ENCODE measurements at regions not wholly inside any gene's neighbourhood (a gene's known extent, or its start where the extent isn't known, plus 50 kb on each side); places are given as distances from the start of the nearest gene placed in this dataset.

DNA sequence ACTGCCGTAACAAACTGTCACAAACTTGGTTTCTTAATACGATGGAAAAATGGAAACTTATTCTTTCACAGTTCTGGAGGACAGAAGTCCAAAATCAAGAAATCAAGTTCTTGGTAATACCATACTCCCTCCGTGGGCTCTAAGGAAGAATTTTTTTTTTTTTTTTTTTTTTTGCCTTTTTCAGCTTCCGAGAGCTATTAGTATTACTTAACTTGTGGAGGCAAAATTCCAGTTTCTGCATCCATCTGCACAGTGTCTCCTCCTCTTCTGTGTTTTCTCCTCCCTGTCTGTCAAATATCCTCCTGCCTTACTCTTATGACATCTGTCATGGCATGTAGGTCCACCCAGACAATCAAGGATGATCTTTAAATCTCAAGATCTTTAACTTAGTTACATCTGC, 426.6 kb downstream of the SPRY1 start:
- no peak overlapping the region for H3K27ac ChIP-seq
- H3K27me3 ChIP-seq (ENCODE audit: low read depth), result no peaks in the 10 kb centered on the region
- H3K4me3 ChIP-seq, result no peak overlapping the region
- TF ChIP-seq, protein P1, sequence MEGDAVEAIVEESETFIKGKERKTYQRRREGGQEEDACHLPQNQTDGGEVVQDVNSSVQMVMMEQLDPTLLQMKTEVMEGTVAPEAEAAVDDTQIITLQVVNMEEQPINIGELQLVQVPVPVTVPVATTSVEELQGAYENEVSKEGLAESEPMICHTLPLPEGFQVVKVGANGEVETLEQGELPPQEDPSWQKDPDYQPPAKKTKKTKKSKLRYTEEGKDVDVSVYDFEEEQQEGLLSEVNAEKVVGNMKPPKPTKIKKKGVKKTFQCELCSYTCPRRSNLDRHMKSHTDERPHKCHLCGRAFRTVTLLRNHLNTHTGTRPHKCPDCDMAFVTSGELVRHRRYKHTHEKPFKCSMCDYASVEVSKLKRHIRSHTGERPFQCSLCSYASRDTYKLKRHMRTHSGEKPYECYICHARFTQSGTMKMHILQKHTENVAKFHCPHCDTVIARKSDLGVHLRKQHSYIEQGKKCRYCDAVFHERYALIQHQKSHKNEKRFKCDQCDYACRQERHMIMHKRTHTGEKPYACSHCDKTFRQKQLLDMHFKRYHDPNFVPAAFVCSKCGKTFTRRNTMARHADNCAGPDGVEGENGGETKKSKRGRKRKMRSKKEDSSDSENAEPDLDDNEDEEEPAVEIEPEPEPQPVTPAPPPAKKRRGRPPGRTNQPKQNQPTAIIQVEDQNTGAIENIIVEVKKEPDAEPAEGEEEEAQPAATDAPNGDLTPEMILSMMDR (IDR thresholded peaks at IDR 0.05), result no peak
- H3K36me3 ChIP-seq, result no peaks in the 10 kb centered on the region
- ATAC-seq, result no peak
- no peaks in the 10 kb centered on the region for H3K4me1 ChIP-seq
- H3K9me3 ChIP-seq, result no peaks in the 10 kb centered on the region
- no peak for DNase-seq
- intact Hi-C loops (cut with DNase I), result no loop called here

DNA sequence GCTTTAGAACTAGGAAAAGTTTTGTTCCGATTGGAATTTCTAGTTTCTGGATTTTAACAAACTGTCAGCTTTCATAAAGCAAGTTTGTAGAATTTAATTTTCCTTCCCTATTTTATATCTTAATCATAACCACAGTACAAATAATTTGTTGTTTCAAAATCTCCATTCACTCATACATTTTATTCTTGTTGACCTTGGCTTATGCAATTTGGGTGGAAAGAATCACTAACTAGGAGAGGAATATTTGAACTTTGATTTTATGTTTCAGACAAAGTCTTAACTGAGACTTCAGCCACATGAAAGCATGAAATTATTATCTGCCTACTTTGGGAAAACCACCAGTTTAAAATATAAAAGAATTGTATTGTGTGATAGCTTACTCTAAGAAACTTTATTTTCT, 427.9 kb downstream of the SPRY1 start:
- no peak for DNase-seq
- Histone ChIP-seq H3K4me1 (no peaks in the 10 kb centered on the region), H3K27ac (no peak overlapping the region), H3K27me3 (ENCODE audit: low read depth) (no peaks in the 10 kb centered on the region), H3K4me3 (no peak overlapping the region), H3K36me3 (no peaks in the 10 kb centered on the region), H3K9me3 (no peaks in the 10 kb centered on the region)
- no peak for ATAC-seq
- intact Hi-C loops (cut with DNase I), result no loop called here
- TF ChIP-seq, protein P1 (IDR thresholded peaks at IDR 0.05), result no peak

DNA sequence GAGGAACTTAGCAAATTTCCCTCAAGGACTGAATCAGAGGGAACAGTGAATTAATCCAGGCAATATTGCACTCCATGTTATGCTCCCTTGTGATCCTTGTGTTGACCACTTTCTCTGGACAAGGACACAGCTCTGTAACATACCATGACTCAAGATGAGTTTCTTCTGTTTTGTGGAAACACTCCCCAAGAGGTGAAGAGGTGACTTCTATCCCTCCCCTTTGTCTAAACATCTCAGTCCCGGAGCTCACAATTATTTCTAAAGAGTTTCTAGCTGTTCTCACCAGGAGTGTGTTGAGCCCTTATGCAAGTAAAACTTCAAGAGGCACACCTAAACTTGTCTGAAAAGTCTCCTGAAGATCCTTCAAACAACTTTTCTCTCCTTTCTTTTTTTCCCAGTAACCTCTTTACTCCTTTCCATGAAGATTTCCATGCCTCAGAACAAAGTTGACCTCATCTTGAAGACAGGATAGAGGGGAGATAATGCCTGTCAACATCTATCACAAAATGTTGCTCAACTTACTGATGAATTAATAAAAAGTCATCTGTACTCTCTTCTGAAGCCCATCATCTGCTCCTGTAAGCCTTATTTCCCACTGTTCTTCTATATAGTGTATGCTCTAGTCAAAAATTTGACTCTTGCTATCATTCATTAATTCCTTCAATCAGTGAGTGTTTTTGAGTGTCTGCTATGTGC, 429.1 kb downstream of the SPRY1 start:
- no peaks in the 10 kb centered on the region for H3K4me1 ChIP-seq
- DNase-seq (no peak), ATAC-seq (no peak)
- no peak overlapping the region for H3K27ac ChIP-seq
- intact Hi-C loops (cut with DNase I), result no loop called here
- no peak overlapping the region for H3K4me3 ChIP-seq
- TF ChIP-seq, protein P1 (IDR thresholded peaks at IDR 0.05), result no peak
- no peaks in the 10 kb centered on the region for H3K27me3 ChIP-seq (ENCODE audit: low read depth)
- no peaks in the 10 kb centered on the region for H3K9me3 ChIP-seq
- H3K36me3 ChIP-seq, result no peaks in the 10 kb centered on the region

DNA sequence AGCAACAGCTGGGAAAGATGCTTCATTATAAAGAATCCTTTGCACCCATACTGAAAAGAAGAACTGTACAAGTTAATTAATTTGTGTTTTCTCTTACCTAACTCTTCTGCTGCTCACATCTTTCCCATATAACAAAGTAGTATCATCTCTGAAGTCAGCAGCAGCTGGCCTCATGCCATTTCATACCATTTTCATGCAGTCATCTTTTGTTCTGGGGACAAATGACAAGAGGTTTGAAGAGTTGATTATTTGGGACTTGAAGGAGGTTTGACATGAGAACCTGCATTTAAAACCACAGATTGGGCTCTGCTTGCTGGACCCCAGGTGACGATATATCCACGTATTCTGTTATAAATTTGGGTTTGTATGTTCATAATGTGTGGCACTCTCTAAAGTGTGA, 430.3 kb downstream of the SPRY1 start:
- no peaks in the 10 kb centered on the region for H3K36me3 ChIP-seq
- no peak for ATAC-seq
- intact Hi-C loops (cut with DNase I), result no loop called here
- no peak for DNase-seq
- H3K4me1 ChIP-seq, result no peaks in the 10 kb centered on the region
- TF ChIP-seq, protein P1 (IDR thresholded peaks at IDR 0.05), result no peak
- no peaks in the 10 kb centered on the region for H3K27me3 ChIP-seq (ENCODE audit: low read depth)
- no peak overlapping the region for H3K27ac ChIP-seq
- H3K4me3 ChIP-seq, result no peak overlapping the region
- no peaks in the 10 kb centered on the region for H3K9me3 ChIP-seq

DNA sequence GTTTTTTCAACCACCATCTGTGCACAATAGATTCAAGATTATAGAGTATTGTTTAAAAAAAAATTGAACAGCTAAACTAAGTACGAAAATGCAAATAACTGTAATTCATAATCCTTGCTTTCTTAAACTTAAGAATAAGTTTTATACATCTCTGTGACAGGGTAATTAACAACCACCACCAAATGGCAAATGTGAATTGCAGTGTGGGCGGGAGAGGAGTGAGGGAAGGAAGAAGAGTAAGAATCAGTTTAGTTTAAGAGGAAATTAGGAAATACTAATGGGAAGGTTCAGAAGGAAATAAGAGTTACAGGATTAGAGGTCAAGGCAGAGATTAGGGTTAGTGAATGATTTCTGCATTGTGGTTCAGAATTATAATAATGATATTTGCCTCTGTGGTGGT, 430.9 kb downstream of the SPRY1 start:
- TF ChIP-seq, protein P1 (IDR thresholded peaks at IDR 0.05), result no peak
- Histone ChIP-seq H3K36me3 (no peaks in the 10 kb centered on the region), H3K4me3 (no peak overlapping the region), H3K9me3 (no peaks in the 10 kb centered on the region), H3K27me3 (ENCODE audit: low read depth) (no peaks in the 10 kb centered on the region), H3K4me1 (no peaks in the 10 kb centered on the region), H3K27ac (no peak overlapping the region)
- ATAC-seq, result no peak
- intact Hi-C loops (cut with DNase I), result no loop called here
- DNase-seq, result no peak

All from lower lobe of right lung (tissue), 2 donors.